AG04450 (cell line): ENCODE measurements at regions not wholly inside any gene's neighbourhood (a gene's known extent, or its start where the extent isn't known, plus 50 kb on each side); places are given as distances from the start of the nearest gene placed in this dataset.

Experiments used
- CTCF ChIA-PET: fragments of 300-600, 350-600 bp; formaldehyde crosslinking; extraction: SDS; loops from one replicate; lab custom pipeline; 2022; ENCODE audit warnings: antibody characterized with exemption, inconsistent platforms; lab: Charles Lee
- POLR2A ChIA-PET: fragments of 350-600 bp; formaldehyde crosslinking; extraction: SDS; loops from one replicate; lab custom pipeline; 2021; ENCODE audit warnings: antibody characterized with exemption, inconsistent platforms; lab: Yijun Ruan, JAX
- DNase-seq: peaks from one replicate; pipeline ENCODE4 v3.0.0-alpha.2; 2011; ENCODE audit warnings: low read depth, low spot score
- H3K27ac ChIP-seq: one replicate; pipeline ENCODE4 v1.5.1; 2012; ENCODE audit warnings: low read depth, low read length, control low read depth
- H3K27me3 ChIP-seq: one replicate; pipeline ENCODE4 v1.6.0; 2012; ENCODE audit warnings: low read length; ENCODE audit not compliant: control insufficient read depth, insufficient read depth
- H3K4me3 ChIP-seq: 2 replicates; pipeline ENCODE4 v1.5.1; 2011; ENCODE audit warnings: mild to moderate bottlenecking, low read depth, low read length, control low read depth
- H3K9me3 ChIP-seq: 2 replicates; pipeline ENCODE4 v1.5.1; 2012; ENCODE audit warnings: low read length; ENCODE audit not compliant: control insufficient read depth, insufficient read depth
- CTCF ChIP-seq: IDR thresholded peaks from 2 replicates; pipeline ENCODE4 v1.5.1; 2011; ENCODE audit warnings: low read depth, low read length, control low read depth, inconsistent platforms

- no peak for DNase-seq
- POLR2A ChIA-PET = no interaction called here
- no peak for TF ChIP-seq CTCF
These were observed 77.1 kb upstream of the FST start for GRCh38 chr5:53403291-53403690.

GRCh38 chr5:53403758-53404157 lies 76.7 kb upstream of the FST start:
- H3K27ac ChIP-seq = no peak overlapping the region
- no peaks in the 10 kb centered on the region for H3K27me3 ChIP-seq
- CTCF ChIA-PET = no interaction called here
- H3K9me3 ChIP-seq = no peaks in the 10 kb centered on the region
- no peak for TF ChIP-seq CTCF
- no peak for DNase-seq
- no peak overlapping the region for H3K4me3 ChIP-seq
- POLR2A ChIA-PET = interaction anchor here (0.6 to 0.9 kb wide), 2 partner anchors 27 to 170 kb away, joined by 3 read pairs; no protein-coding TSS in a partner anchor

More at GRCh38 chr5:53403291-53403690, 77.1 kb upstream of the FST start:
- Histone ChIP-seq H3K27ac (no peak overlapping the region), H3K27me3 (no peaks in the 10 kb centered on the region), H3K4me3 (no peak overlapping the region), H3K9me3 (no peaks in the 10 kb centered on the region)
- CTCF ChIA-PET = no interaction called here

GRCh38 chr5:53405396-53405795 lies 75.0 kb upstream of the FST start:
- no peak overlapping the region for H3K27ac ChIP-seq
- no peaks in the 10 kb centered on the region for H3K27me3 ChIP-seq
- TF ChIP-seq CTCF = no peak
- DNase-seq = no peak
- CTCF ChIA-PET = no interaction called here
- POLR2A ChIA-PET = no interaction called here
- peaks cover 5% of the 10 kb centered on the region for H3K9me3 ChIP-seq
- H3K4me3 ChIP-seq = no peak overlapping the region

- Histone ChIP-seq H3K9me3 (peaks cover 5% of the 10 kb centered on the region), H3K4me3 (no peak overlapping the region), H3K27me3 (no peaks in the 10 kb centered on the region), H3K27ac (peak overlapping the region; percentile 89)
- no peak for TF ChIP-seq CTCF
- ChIA-PET CTCF (interaction anchor here (1.9 kb wide), 1 partner anchor 828 kb away, joined by 6 read pairs; no protein-coding TSS in a partner anchor), POLR2A (no interaction called here)
- peak; percentile 86 for DNase-seq
These were observed 73.7 kb upstream of the FST start for GRCh38 chr5:53406630-53407316.

- peaks cover 5% of the 10 kb centered on the region for H3K9me3 ChIP-seq
- no peaks in the 10 kb centered on the region for H3K27me3 ChIP-seq
- CTCF ChIA-PET = interaction anchor here (1.9 kb wide), 1 partner anchor 827 kb away, joined by 6 read pairs; no protein-coding TSS in a partner anchor
- TF ChIP-seq CTCF = no peak
- DNase-seq = no peak
- POLR2A ChIA-PET = interaction anchor here (0.7 kb wide), 1 partner anchor 827 kb away, joined by 4 read pairs; no protein-coding TSS in a partner anchor
- no peak overlapping the region for H3K4me3 ChIP-seq
- peak overlapping the region; percentile 54 for H3K27ac ChIP-seq
These were observed 73.1 kb upstream of the FST start for GRCh38 chr5:53407373-53407772.
